Neural progenitor cell (in vitro differentiated cells): ENCODE measurements at regions not wholly inside any gene's neighbourhood (a gene's known extent, or its start where the extent isn't known, plus 50 kb on each side); places are given as distances from the start of the nearest gene placed in this dataset.

ENCODE experiments used
- EZH2 ChIP-seq: fragments of 200-600 bp; sonication (generic); IDR thresholded peaks from 2 replicates; pipeline ENCODE4 v1.6.1; 2017; ENCODE audit warnings: antibody characterized with exemption, mild to moderate bottlenecking, moderate library complexity
- EZH2phosphoT487 ChIP-seq: fragments of 200-600 bp; sonication (generic); IDR thresholded peaks from 2 replicates; pipeline ENCODE4 v1.6.1; 2017; ENCODE audit warnings: antibody characterized with exemption
- TF ChIP-seq, protein P1 (sequence below): fragments of 200-600 bp; sonication (generic); IDR thresholded peaks from 2 replicates; pipeline ENCODE4 v1.5.1; 2017; ENCODE audit warnings: antibody characterized with exemption, mild to moderate bottlenecking

DNA sequence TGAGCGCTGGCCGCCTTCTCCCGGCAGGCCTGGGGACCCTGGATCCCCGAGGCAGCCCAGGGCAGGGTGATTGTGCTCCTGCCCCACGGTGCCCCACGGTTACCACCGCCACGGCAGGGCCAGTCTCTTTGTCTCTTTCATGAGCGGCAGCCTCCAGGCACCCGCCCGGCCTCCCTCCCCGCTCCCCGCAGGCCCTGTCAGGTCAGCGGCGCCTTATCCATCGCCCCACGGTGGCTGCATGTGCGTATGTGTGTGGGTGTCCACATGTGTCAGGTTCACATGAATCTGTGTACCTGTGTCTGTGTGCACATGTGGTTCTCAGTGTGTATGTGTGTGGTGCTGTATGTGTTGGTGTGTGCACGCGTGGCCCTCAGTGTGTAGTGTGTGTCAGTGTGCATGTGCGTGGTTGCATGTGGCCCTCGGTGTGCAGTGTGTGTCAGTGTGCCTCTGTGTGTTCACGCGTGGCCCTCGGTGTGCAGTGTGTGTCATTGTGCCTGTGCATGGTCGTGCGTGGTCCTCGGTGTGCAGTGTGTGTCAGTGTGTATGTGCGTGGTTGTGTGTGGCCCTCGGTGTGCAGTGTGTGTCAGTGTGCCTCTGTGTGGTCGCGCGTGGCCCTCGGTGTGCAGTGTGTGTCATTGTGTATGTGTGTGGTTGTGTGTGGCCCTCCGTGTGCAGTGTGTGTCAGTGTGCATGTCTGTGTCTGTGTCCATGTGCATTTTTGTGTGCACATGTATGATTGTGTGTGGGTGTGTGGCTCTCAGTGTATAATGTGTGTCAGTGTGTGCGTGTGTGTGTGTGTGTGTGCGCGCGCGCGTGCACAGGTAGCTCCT lies 239.2 kb upstream of the GSE1 start:
- TF ChIP-seq, protein P1, sequence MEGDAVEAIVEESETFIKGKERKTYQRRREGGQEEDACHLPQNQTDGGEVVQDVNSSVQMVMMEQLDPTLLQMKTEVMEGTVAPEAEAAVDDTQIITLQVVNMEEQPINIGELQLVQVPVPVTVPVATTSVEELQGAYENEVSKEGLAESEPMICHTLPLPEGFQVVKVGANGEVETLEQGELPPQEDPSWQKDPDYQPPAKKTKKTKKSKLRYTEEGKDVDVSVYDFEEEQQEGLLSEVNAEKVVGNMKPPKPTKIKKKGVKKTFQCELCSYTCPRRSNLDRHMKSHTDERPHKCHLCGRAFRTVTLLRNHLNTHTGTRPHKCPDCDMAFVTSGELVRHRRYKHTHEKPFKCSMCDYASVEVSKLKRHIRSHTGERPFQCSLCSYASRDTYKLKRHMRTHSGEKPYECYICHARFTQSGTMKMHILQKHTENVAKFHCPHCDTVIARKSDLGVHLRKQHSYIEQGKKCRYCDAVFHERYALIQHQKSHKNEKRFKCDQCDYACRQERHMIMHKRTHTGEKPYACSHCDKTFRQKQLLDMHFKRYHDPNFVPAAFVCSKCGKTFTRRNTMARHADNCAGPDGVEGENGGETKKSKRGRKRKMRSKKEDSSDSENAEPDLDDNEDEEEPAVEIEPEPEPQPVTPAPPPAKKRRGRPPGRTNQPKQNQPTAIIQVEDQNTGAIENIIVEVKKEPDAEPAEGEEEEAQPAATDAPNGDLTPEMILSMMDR: no peak
- TF ChIP-seq EZH2: no peak
- TF ChIP-seq EZH2phosphoT487: no peak
